K562 (cell line): ENCODE measurements at regions not wholly inside any gene's neighbourhood (a gene's known extent, or its start where the extent isn't known, plus 50 kb on each side); places are given as distances from the start of the nearest gene placed in this dataset.

ENCODE experiments used
- EZH2 ChIP-seq: IDR thresholded peaks from 2 replicates; pipeline ENCODE4 v1.6.1; 2012; ENCODE audit warnings: low read depth, mild to moderate bottlenecking, inconsistent platforms, low read length, borderline replicate concordance
- FOXK2 ChIP-seq, 2 experiments: fragments of 450-650 bp; IDR thresholded peaks in 1 of 2; conservative IDR thresholded peaks in 1 of 2; 2 replicates each; pipeline ENCODE4 v1.6.1; 2016; ENCODE audit warnings: low read depth in 2 of 2, mild to moderate bottlenecking in 1 of 2
- FOXP1 ChIP-seq: sonication (generic); formaldehyde crosslinking; IDR thresholded peaks from 2 replicates; pipeline ENCODE4 v1.8.0; 2022; ENCODE audit warnings: mild to moderate bottlenecking, missing genetic modification reagents
- GTF2A2 ChIP-seq: IDR thresholded peaks from 2 replicates; pipeline ENCODE4 v1.6.1; 2016; ENCODE audit warnings: mild to moderate bottlenecking, missing genetic modification characterization, missing compliant biosample characterization
- HNRNPL ChIP-seq: fragments of 200-400 bp; formaldehyde crosslinking; IDR thresholded peaks from 2 replicates; pipeline ENCODE4 v1.6.1; 2017; ENCODE audit warnings: low read depth, mild to moderate bottlenecking, low read length
- JUNB ChIP-seq: fragments of 450-650 bp; formaldehyde crosslinking; conservative IDR thresholded peaks from 2 replicates; pipeline ENCODE4 v1.4.0; 2020; ENCODE audit warnings: mild to moderate bottlenecking
- NFIC ChIP-seq: fragments of 450-650 bp; IDR thresholded peaks from 2 replicates; pipeline ENCODE4 v1.6.1; 2017; ENCODE audit warnings: mild to moderate bottlenecking, inconsistent platforms
- POLR2A ChIP-seq: fragments of 450-650 bp; conservative IDR thresholded peaks from 2 replicates; pipeline ENCODE4 v1.6.1; 2016
- RBM22 ChIP-seq: fragments of 200-400 bp; formaldehyde crosslinking; IDR thresholded peaks from 2 replicates; pipeline ENCODE4 v1.6.1; 2018; ENCODE audit warnings: low read length, low read depth; ENCODE audit not compliant: poor library complexity, severe bottlenecking
- RFX5 ChIP-seq: IDR thresholded peaks from 2 replicates; pipeline ENCODE4 v1.6.1; 2011; ENCODE audit warnings: low read depth, mild to moderate bottlenecking, improper control_type of control experiment, low read length
- SIN3B ChIP-seq: fragments of 450-650 bp; IDR thresholded peaks from 2 replicates; pipeline ENCODE4 v1.6.1; 2017; ENCODE audit warnings: low read depth, mild to moderate bottlenecking, moderate library complexity
- TCF7L2 ChIP-seq: fragments of 150-350 bp; IDR thresholded peaks from 2 replicates; pipeline ENCODE4 v1.6.1; 2016; ENCODE audit warnings: low read depth, mild to moderate bottlenecking, low read length, moderate library complexity
- TF ChIP-seq, protein P1 (sequence below): fragments of 450-650 bp; IDR thresholded peaks from 2 replicates; pipeline ENCODE4 v1.7.1; 2018; ENCODE audit warnings: mild to moderate bottlenecking, low read depth; ENCODE audit not compliant: partially characterized antibody

DNA sequence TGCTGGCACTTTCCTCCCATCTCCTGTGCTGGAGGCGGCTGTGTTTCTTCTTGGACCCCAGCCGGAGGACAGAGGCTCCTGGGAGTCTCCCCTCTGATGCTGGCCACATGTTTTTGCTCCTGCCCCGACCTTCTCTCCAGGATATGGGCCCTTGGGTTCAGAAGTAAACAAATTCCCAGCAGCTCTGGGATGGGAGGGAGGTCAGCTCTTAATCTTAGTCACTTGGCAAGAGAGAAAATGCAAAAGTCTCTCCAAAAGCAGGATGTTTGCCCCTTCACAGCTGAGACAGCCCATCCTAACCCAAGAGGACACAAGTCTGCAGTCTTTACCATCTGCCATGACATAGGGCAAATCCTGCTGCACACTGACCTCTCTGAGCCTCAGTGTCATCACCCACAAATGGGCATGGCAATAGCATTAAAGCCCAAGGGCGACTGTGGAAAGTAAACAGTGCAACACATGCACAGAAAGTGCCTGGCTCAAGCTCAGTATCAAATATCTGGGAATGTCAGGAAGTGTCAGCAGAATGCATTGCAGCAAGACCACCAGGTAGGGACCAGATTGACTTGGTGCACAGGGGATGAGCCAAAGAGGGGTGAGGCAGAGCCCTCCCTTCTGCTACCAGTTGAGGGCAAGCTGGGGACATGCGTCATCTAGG, 117.0 kb upstream of the CXCL14 start:
- TF ChIP-seq POLR2A: no peak
- no peak for TF ChIP-seq SIN3B
- TF ChIP-seq RFX5: no peak
- TF ChIP-seq FOXP1 (CRISPR knock-in tag): no peak
- TF ChIP-seq JUNB: no peak
- no peak for TF ChIP-seq HNRNPL
- no peak for TF ChIP-seq EZH2
- no peak for TF ChIP-seq FOXK2 (conservative IDR thresholded peaks at IDR 0.05 in 1 of 2, IDR thresholded peaks at IDR 0.05 in 1 of 2; ENCODE audit: low read depth in 2 of 2)
- TF ChIP-seq, protein P1, sequence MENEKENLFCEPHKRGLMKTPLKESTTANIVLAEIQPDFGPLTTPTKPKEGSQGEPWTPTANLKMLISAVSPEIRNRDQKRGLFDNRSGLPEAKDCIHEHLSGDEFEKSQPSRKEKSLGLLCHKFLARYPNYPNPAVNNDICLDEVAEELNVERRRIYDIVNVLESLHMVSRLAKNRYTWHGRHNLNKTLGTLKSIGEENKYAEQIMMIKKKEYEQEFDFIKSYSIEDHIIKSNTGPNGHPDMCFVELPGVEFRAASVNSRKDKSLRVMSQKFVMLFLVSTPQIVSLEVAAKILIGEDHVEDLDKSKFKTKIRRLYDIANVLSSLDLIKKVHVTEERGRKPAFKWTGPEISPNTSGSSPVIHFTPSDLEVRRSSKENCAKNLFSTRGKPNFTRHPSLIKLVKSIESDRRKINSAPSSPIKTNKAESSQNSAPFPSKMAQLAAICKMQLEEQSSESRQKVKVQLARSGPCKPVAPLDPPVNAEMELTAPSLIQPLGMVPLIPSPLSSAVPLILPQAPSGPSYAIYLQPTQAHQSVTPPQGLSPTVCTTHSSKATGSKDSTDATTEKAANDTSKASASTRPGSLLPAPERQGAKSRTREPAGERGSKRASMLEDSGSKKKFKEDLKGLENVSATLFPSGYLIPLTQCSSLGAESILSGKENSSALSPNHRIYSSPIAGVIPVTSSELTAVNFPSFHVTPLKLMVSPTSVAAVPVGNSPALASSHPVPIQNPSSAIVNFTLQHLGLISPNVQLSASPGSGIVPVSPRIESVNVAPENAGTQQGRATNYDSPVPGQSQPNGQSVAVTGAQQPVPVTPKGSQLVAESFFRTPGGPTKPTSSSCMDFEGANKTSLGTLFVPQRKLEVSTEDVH: no peak
- no peak for TF ChIP-seq RBM22
- no peak for TF ChIP-seq TCF7L2
- TF ChIP-seq NFIC: no peak
- TF ChIP-seq GTF2A2 (tag): no peak
